ENCODE measurements at regions not wholly inside any gene's neighbourhood (a gene's known extent, or its start where the extent isn't known, plus 50 kb on each side); places are given as distances from the start of the nearest gene placed in this dataset.
"Not testable (repeated sequence)": the region's sequence is repeated elsewhere in the genome, so short reads cannot be mapped to it uniquely, and the experiment has no call there.

DNA sequence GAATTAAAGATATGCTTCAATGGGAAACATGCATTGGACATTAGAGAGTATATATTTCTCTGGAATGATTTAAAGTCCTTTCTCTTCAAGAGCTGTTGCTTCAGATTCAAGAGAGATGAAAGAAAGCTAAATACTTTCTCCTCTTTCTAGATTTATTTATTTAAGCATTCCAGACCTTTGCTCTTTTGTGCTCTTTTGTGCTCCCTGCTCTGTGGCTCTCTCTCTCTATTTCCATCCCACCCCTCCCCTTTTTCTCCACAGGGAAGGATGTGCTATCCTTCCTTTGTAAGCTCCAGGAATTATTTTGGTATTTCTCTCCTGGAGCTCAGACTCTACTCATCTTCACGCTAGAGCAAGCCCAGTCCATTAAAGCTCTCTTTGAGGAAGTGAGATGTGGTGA is 871.9 kb upstream of the GBE1 start:
- H3K36me3 ChIP-seq (replicated peaks in 1 of 2), result no peaks in the 10 kb centered on the region
- no peaks in the 10 kb centered on the region for H3K4me1 ChIP-seq (replicated peaks in 1 of 2)
- H3K27me3 ChIP-seq, result no peaks in the 10 kb centered on the region
- H3K27ac ChIP-seq, result no peak overlapping the region
- no peak for DNase-seq
- no peak overlapping the region for H3K4me3 ChIP-seq
- no peak for TF ChIP-seq POLR2A (IDR thresholded peaks at IDR 0.05)
- TF ChIP-seq, protein P1, sequence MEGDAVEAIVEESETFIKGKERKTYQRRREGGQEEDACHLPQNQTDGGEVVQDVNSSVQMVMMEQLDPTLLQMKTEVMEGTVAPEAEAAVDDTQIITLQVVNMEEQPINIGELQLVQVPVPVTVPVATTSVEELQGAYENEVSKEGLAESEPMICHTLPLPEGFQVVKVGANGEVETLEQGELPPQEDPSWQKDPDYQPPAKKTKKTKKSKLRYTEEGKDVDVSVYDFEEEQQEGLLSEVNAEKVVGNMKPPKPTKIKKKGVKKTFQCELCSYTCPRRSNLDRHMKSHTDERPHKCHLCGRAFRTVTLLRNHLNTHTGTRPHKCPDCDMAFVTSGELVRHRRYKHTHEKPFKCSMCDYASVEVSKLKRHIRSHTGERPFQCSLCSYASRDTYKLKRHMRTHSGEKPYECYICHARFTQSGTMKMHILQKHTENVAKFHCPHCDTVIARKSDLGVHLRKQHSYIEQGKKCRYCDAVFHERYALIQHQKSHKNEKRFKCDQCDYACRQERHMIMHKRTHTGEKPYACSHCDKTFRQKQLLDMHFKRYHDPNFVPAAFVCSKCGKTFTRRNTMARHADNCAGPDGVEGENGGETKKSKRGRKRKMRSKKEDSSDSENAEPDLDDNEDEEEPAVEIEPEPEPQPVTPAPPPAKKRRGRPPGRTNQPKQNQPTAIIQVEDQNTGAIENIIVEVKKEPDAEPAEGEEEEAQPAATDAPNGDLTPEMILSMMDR (IDR thresholded peaks at IDR 0.05), result no peak
- intact Hi-C loops (cut with DNase I), result no loop called here
- 35 to 43% (median 39%) methylated on average over 1 of the region's 1 CpG for WGBS, 4 donors
- no peaks in the 10 kb centered on the region for H3K9me3 ChIP-seq (replicated peaks in 1 of 3)

- Histone ChIP-seq H3K27me3 (no peaks in the 10 kb centered on the region), H3K4me3 (no peak overlapping the region), H3K36me3 (replicated peaks in 1 of 2) (no peaks in the 10 kb centered on the region), H3K4me1 (replicated peaks in 1 of 2) (no peaks in the 10 kb centered on the region), H3K9me3 (replicated peaks in 1 of 3) (no peaks in the 10 kb centered on the region), H3K27ac (no peak overlapping the region)
- TF ChIP-seq POLR2A (IDR thresholded peaks at IDR 0.05), result no peak
- TF ChIP-seq, protein P1 (IDR thresholded peaks at IDR 0.05), result no peak
- DNase-seq, result no peak
- intact Hi-C loops (cut with DNase I), result no loop called here
- 71 to 80% (median 79%) methylated on average over 3 of the region's 3 CpGs for WGBS, 4 donors
Measured at GRCh38 chr3:82629937-82630336, 868.5 kb upstream of the GBE1 start.

DNA sequence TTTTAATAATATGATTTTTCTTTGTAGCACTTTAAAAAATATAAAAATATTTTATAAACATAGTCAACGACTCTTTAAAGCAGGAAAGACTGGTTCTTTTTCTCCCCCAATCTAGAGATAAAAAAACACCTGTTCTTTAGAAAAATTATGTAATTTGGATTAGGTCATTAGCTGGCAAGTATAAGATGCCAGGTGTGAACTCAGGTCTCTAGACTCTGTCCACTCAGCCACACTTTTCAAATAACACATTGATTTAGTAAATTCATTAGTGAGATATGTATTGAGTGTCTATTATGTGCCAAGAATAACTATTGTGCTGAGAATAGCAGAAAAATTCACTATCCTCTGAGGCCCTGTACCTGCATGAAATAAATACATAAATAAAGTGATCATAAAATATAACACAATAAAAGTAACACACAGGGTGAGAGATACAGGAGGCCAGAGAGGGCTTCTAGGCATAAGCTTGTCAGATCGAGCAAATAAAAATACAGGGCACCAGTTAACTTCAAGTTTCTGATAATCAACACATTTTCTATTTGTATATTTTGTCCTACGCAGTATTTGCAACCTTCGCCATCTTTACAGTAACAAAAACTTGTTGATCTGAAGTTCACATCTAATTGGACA is 867.1 kb upstream of the GBE1 start:
- H3K9me3 ChIP-seq (replicated peaks in 1 of 3), result no peaks in the 10 kb centered on the region
- WGBS, 4 donors, result 58 to 85% (median 75%) methylated on average over 4 of the region's 4 CpGs
- H3K36me3 ChIP-seq (replicated peaks in 1 of 2), result no peaks in the 10 kb centered on the region
- TF ChIP-seq POLR2A (IDR thresholded peaks at IDR 0.05), result no peak
- intact Hi-C loops (cut with DNase I), result no loop called here
- no peaks in the 10 kb centered on the region for H3K4me1 ChIP-seq (replicated peaks in 1 of 2)
- no peaks in the 10 kb centered on the region for H3K27me3 ChIP-seq
- H3K4me3 ChIP-seq, result no peak overlapping the region
- DNase-seq, result no peak
- no peak overlapping the region for H3K27ac ChIP-seq

GRCh38 chr3:82627733-82628132 is 866.3 kb upstream of the GBE1 start:
- no peaks in the 10 kb centered on the region for H3K36me3 ChIP-seq (replicated peaks in 1 of 2)
- no peaks in the 10 kb centered on the region for H3K27me3 ChIP-seq
- no peak overlapping the region for H3K4me3 ChIP-seq
- no peaks in the 10 kb centered on the region for H3K4me1 ChIP-seq (replicated peaks in 1 of 2)
- intact Hi-C loops (cut with DNase I), result no loop called here
- TF ChIP-seq, protein P1 (IDR thresholded peaks at IDR 0.05), result no peak
- no peaks in the 10 kb centered on the region for H3K9me3 ChIP-seq (replicated peaks in 1 of 3)
- no peak overlapping the region for H3K27ac ChIP-seq
- no peak for DNase-seq
- WGBS, 4 donors, result 80 to 89% (median 87%) methylated on average over 5 of the region's 5 CpGs

- H3K27me3 ChIP-seq; H3K4me3 ChIP-seq; DNase-seq; H3K9me3 ChIP-seq (replicated peaks in 1 of 3); H3K27ac ChIP-seq; H3K36me3 ChIP-seq (replicated peaks in 1 of 2); H3K4me1 ChIP-seq (replicated peaks in 1 of 2); intact Hi-C loops (cut with DNase I): not testable (repeated sequence)
- 81 to 89% (median 86%) methylated on average over 3 of the region's 3 CpGs for WGBS, 4 donors
Measured at GRCh38 chr3:82620744-82621143, 859.3 kb upstream of the GBE1 start.
